Activated naive CD4-positive, alpha-beta T cell (primary cell): ENCODE measurements at regions not wholly inside any gene's neighbourhood (a gene's known extent, or its start where the extent isn't known, plus 50 kb on each side); places are given as distances from the start of the nearest gene placed in this dataset.

Experiments
- DNase-seq, 4 experiments: peaks; one replicate each; lab custom pipeline; 2025; lab: John Stamatoyannopoulos, UW

GRCh38 chr1:22285549-22286396, 142.9 kb upstream of the WNT4 start:
- no peak for DNase-seq

GRCh38 chr1:22286491-22286890, 143.6 kb upstream of the WNT4 start:
- DNase-seq = no peak

- DNase-seq = no peak
Observed at GRCh38 chr1:22287273-22287672, 144.4 kb upstream of the WNT4 start.

- DNase-seq = no peak
Observed at GRCh38 chr1:22287946-22288520, 145.1 kb upstream of the WNT4 start.

- DNase-seq = no peak
Observed at GRCh38 chr1:22288593-22289241, 145.8 kb upstream of the WNT4 start.

- no peak for DNase-seq
Observed at GRCh38 chr1:22289307-22289995, 146.6 kb upstream of the WNT4 start.

- DNase-seq = no peak
Observed at GRCh38 chr1:22290157-22290556, 147.3 kb upstream of the WNT4 start.

- DNase-seq = no peak
Observed at GRCh38 chr1:22290611-22291010, 147.7 kb upstream of the WNT4 start.

GRCh38 chr1:22291057-22291456, 148.2 kb upstream of the WNT4 start:
- DNase-seq = no peak

- no peak for DNase-seq
Observed at GRCh38 chr1:22291494-22291893, 148.6 kb upstream of the WNT4 start.

GRCh38 chr1:22292011-22292788, 149.3 kb upstream of the WNT4 start:
- no peak for DNase-seq

- no peak for DNase-seq
Observed at GRCh38 chr1:22295396-22295795, 152.5 kb upstream of the WNT4 start.

- DNase-seq = no peak
Observed at GRCh38 chr1:22295856-22296255, 153.0 kb upstream of the WNT4 start.

GRCh38 chr1:22296701-22297591, 154.0 kb upstream of the WNT4 start:
- no peak for DNase-seq

GRCh38 chr1:22297999-22298398, 153.7 kb upstream of the ZBTB40 start:
- DNase-seq = no peak

GRCh38 chr1:22303816-22304215, 147.8 kb upstream of the ZBTB40 start:
- DNase-seq = no peak

GRCh38 chr1:22309572-22309971, 142.1 kb upstream of the ZBTB40 start:
- DNase-seq = no peak

- DNase-seq = no peak
Observed at GRCh38 chr1:22311461-22311860, 140.2 kb upstream of the ZBTB40 start.

- no peak for DNase-seq
Observed at GRCh38 chr1:22313321-22313720, 138.3 kb upstream of the ZBTB40 start.

GRCh38 chr1:22314706-22315105, 136.9 kb upstream of the ZBTB40 start:
- no peak for DNase-seq
